ENCODE measurements at regions not wholly inside any gene's neighbourhood (a gene's known extent, or its start where the extent isn't known, plus 50 kb on each side); places are given as distances from the start of the nearest gene placed in this dataset.

DNA sequence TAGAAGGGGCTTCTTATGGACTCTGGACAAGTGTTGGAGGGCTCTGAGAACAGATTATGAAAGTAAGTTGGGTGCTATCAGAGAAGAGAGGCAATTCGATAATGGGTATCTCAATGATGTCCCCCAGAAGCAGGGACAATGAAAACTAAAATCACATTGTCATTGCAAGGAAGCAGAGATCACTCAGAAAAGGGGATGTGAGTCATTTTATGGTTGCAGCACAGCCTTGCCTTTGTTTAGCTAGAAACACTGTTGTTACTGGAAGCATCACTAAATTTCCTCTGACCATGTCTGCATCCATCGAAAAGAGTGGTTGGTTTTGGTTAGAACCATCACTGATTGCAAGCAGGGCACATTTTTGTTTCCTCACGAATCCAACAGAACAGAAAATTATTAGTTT lies 246.8 kb upstream of the NWD2 start:
- DNase-seq: no peak

- DNase-seq: no peak
Measured at GRCh38 chr4:37000281-37000680, 244.3 kb upstream of the NWD2 start.

GRCh38 chr4:37001688-37002436 lies 242.7 kb upstream of the NWD2 start:
- DNase-seq: no peak

GRCh38 chr4:37002625-37003024 lies 241.9 kb upstream of the NWD2 start:
- DNase-seq: no peak

- DNase-seq: peak; percentile 46 to 76 (median 49)
Measured at GRCh38 chr4:37008199-37008598, 236.3 kb upstream of the NWD2 start.

DNA sequence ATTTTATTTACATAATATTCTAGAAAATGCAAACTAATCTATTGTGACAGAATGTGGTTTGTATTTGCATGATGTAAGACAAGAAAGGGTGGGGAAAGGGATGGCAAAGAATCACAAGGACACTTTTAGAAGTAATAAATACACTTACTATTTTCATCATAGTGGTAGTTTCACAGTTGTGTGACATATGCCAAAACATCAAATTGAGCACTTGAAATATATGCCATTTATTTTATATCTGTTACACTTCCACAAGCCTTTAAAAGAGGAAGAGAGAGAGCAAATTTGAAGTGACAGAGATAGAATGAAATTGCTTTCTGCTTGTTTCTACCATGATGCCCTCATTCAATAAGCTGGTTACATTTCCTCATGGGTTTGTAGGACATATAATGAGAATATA lies 230.0 kb upstream of the NWD2 start:
- DNase-seq: no peak

DNA sequence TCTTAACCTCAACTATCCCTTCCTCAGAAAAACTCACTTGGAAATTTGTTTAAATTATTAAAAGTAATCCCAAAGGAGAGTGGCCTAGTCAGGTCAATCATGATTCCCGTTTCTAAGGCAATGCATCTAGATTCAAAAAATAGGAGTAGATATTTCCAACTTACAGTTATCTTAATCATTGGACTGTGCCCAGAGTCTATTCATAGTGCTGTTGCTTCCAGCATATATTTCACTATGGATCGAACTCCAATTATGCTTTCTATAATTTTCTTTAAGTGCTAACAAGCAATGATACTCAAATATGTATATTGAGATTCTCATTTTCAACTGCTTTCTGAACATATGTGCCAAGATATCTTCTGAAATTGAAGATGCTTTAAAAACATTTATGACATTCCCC lies 229.2 kb upstream of the NWD2 start:
- no peak for DNase-seq

DNA sequence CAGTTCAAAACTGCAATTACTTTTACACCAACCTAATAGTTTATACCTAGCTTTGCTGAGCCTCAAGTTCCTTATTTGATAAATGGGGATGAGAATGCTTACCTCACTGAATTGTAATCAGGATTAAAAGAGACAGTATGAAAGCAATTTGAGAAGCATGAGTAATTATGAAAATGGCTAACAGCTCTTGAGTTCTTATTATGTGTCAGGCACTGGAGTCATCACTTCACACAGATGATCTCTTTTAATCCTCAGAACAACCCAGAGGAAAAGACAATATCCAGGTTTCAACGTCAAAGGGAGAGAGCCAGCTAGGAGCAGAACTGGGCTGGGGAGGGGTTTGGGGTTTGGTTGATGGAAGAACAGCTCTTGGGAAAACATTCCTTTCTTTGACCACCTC lies 221.0 kb upstream of the NWD2 start:
- no peak for DNase-seq

DNA sequence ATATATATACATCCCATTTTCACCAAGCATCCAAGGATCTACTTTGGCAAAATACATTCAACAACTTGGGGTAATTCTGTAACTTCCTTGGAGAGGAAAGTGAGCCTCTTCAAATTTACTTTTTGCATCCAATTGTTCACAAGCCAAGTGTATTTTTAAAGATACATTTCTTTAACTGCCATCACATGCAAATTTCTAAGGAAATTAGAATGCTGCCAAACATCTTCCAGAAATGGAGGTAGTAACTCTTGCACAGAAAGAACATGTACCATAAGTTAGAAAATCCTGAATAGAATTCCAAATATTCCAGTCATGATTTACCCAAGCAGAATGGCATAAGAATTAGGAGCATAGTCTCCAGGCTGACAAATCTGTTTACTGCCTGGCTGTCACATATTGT lies 220.5 kb upstream of the NWD2 start:
- DNase-seq: no peak

GRCh38 chr4:37040816-37041215 lies 203.7 kb upstream of the NWD2 start:
- DNase-seq: peak in 1 of 3 experiments; percentile 24

GRCh38 chr4:37043342-37043741 lies 201.2 kb upstream of the NWD2 start:
- no peak for DNase-seq

DNA sequence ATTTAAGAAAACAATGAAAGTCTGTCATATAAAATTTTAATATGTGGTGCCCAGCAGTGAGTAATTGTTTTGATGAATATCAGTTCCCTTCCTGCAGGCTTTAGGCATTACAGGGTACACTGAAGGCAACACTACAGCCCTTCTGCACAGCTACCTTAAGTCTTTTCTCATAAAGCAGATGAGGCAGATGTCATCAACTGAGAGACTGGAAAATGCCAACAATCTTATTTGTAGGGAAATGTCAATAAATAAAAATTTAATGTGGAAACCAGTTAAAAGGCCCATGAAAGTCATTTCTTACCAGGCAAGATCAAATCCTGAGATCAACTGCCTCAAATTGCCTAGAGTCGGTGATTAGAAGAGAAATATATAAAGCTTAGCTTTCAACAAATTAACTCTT lies 193.4 kb upstream of the NWD2 start:
- DNase-seq: no peak

- no peak for DNase-seq
Measured at GRCh38 chr4:37051866-37052265, 192.7 kb upstream of the NWD2 start.

- DNase-seq: peak in 1 of 3 experiments; percentile 25
Measured at GRCh38 chr4:37054531-37055077, 189.9 kb upstream of the NWD2 start.

- peak; percentile 22 to 93 (median 55) for DNase-seq
Measured at GRCh38 chr4:37058826-37059225, 185.7 kb upstream of the NWD2 start.

DNA sequence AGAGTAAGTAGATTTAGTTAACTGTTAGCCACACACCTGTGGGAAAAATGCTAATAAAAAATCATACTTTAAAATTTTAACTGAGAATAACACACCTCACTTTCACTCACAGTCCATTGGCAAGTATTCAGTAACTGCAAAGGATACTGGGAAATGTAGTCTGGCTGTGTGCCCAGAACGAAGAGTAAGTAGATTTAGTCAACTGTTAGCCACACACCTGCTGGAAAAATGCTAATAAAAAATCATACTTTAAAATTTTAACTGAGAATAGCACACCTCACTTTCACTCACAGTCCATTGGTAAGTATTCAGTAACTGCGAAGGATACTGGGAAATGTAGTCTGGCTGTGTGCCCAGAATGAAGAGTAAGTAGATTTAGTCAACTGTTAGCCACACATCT lies 178.4 kb upstream of the NWD2 start:
- peak in 1 of 3 experiments; percentile 10 for DNase-seq

DNA sequence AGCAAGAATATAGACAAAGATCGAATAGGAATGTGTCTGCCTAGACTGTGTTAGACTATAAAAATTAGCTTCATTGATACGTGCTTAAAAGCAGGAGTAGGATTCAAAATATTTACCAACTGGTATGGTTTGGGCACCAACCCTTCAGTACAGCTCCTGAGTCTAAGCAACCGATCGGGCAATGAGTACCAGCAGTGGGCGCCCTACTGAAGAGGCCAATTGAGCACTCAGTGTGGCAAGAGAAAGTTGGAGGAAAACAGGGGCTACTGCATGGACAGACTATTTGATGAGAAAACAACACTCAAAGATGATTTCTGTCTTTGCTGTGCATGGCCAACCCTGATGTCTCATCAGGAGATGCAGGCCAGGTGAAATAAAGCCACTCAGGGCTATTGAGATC lies 176.0 kb upstream of the NWD2 start:
- DNase-seq: no peak

GRCh38 chr4:37070041-37070440 lies 174.5 kb upstream of the NWD2 start:
- no peak for DNase-seq

- DNase-seq: no peak
Measured at GRCh38 chr4:37071576-37071975, 173.0 kb upstream of the NWD2 start.

DNA sequence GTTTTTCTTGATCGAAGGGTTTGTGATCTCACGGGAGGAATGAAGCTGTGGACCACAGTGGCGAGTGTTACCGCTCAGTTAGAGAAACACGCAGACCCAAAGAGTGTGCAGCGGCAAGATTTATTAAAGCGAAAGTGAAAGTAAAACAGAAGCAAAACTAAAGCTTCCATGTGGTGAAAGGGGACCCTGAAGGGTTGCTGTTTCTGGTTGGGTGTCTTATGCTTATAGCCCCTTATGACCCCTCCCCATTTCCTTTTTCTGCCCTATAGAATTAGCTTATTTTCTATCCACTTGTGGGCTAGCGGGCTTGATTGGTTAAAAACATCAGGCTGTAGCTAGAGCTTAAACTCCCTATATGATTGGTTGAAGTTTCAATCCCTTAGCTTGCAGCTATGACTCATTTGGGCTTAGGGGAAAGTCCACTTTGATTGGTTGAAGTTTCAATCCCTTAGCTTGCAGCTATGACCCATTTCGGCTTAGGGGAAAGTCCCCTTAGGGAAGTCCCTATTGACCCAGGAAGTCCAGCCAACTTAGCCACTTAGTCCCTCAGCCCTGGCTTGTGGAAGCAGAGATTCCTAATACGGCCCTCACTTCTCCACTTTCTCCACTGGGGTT lies 171.2 kb upstream of the NWD2 start:
- DNase-seq: no peak

- no peak for DNase-seq
Measured at GRCh38 chr4:37082912-37083311, 161.6 kb upstream of the NWD2 start.

GRCh38 chr4:37095925-37096324 lies 148.6 kb upstream of the NWD2 start:
- DNase-seq: no peak

- no peak for DNase-seq
Measured at GRCh38 chr4:37101182-37101581, 143.4 kb upstream of the NWD2 start.

- DNase-seq: no peak
Measured at GRCh38 chr4:37101686-37102085, 142.9 kb upstream of the NWD2 start.

GRCh38 chr4:37109756-37110155 lies 134.8 kb upstream of the NWD2 start:
- DNase-seq: no peak
